HG02981 (cell line): ENCODE measurements at regions not wholly inside any gene's neighbourhood (a gene's known extent, or its start where the extent isn't known, plus 50 kb on each side); places are given as distances from the start of the nearest gene placed in this dataset.

Experiments
- ATAC-seq: cut with Tn5 transposase; IDR thresholded peaks from one replicate; pipeline ENCODE4 v1.9.1; 2021; ENCODE audit warnings: mild to moderate bottlenecking, moderate library complexity; ENCODE audit not compliant: unreplicated experiment

- ATAC-seq: no peak
These were observed 742.1 kb downstream of the MAFB start for GRCh38 chr20:39946931-39947330.

GRCh38 chr20:39946053-39946810, 742.8 kb downstream of the MAFB start:
- ATAC-seq: no peak

GRCh38 chr20:39944861-39945260, 744.2 kb downstream of the MAFB start:
- no peak for ATAC-seq

GRCh38 chr20:39943336-39943735, 745.7 kb downstream of the MAFB start:
- no peak for ATAC-seq

- no peak for ATAC-seq
These were observed 747.8 kb downstream of the MAFB start for GRCh38 chr20:39941245-39941644.

GRCh38 chr20:39939241-39939865, 749.7 kb downstream of the MAFB start:
- ATAC-seq: no peak

GRCh38 chr20:39936401-39936800, 752.6 kb downstream of the MAFB start:
- no peak for ATAC-seq

GRCh38 chr20:39935901-39936300, 753.1 kb downstream of the MAFB start:
- ATAC-seq: no peak

GRCh38 chr20:39916236-39916765, 772.7 kb downstream of the MAFB start:
- ATAC-seq: no peak

GRCh38 chr20:39913274-39913673, 775.8 kb downstream of the MAFB start:
- no peak for ATAC-seq

GRCh38 chr20:39911497-39911896, 777.5 kb downstream of the MAFB start:
- no peak for ATAC-seq

GRCh38 chr20:39910536-39910935, 778.5 kb downstream of the MAFB start:
- ATAC-seq: no peak

- no peak for ATAC-seq
These were observed 779.6 kb downstream of the MAFB start for GRCh38 chr20:39909447-39909846.

- no peak for ATAC-seq
These were observed 784.4 kb downstream of the MAFB start for GRCh38 chr20:39904476-39905112.

- ATAC-seq: no peak
These were observed 785.1 kb downstream of the MAFB start for GRCh38 chr20:39903806-39904465.

GRCh38 chr20:39899881-39900280, 789.2 kb downstream of the MAFB start:
- no peak for ATAC-seq

GRCh38 chr20:39898467-39898852, 790.6 kb downstream of the MAFB start:
- ATAC-seq: no peak

- ATAC-seq: no peak
These were observed 791.1 kb downstream of the MAFB start for GRCh38 chr20:39897781-39898466.

GRCh38 chr20:39897058-39897457, 792.0 kb downstream of the MAFB start:
- ATAC-seq: no peak

GRCh38 chr20:39894067-39894466, 795.0 kb downstream of the MAFB start:
- ATAC-seq: no peak
